ENCODE measurements at regions not wholly inside any gene's neighbourhood (a gene's known extent, or its start where the extent isn't known, plus 50 kb on each side); places are given as distances from the start of the nearest gene placed in this dataset.

GRCh38 chr12:125451408-125451807 is 386.2 kb downstream of the AACS start:
- intact Hi-C loops (cut with DNase I) = no loop called here
- DNase-seq (no peak), ATAC-seq (no peak)

GRCh38 chr12:125453751-125454150 is 388.5 kb downstream of the AACS start:
- DNase-seq (no peak), ATAC-seq (no peak)
- intact Hi-C loops (cut with DNase I) = no loop called here

- DNase-seq (no peak), ATAC-seq (no peak)
- intact Hi-C loops (cut with DNase I) = no loop called here
These were observed 389.1 kb downstream of the AACS start for GRCh38 chr12:125454291-125454690.

- intact Hi-C loops (cut with DNase I) = no loop called here
- ATAC-seq (no peak), DNase-seq (no peak)
These were observed 389.7 kb downstream of the AACS start for GRCh38 chr12:125454786-125455480.

- intact Hi-C loops (cut with DNase I) = no loop called here
- DNase-seq = no peak
- no peak for ATAC-seq
These were observed 390.3 kb downstream of the AACS start for GRCh38 chr12:125455556-125455955.

- no peak for DNase-seq
- intact Hi-C loops (cut with DNase I) = no loop called here
- no peak for ATAC-seq
These were observed 393.5 kb downstream of the AACS start for GRCh38 chr12:125458552-125459268.

- DNase-seq = no peak
- no peak for ATAC-seq
- intact Hi-C loops (cut with DNase I) = no loop called here
These were observed 396.6 kb downstream of the AACS start for GRCh38 chr12:125461831-125462230.

- ATAC-seq (no peak), DNase-seq (no peak)
- intact Hi-C loops (cut with DNase I) = no loop called here
These were observed 398.2 kb downstream of the AACS start for GRCh38 chr12:125463386-125463785.

- no peak for DNase-seq
- intact Hi-C loops (cut with DNase I) = no loop called here
These were observed 402.1 kb downstream of the AACS start for GRCh38 chr12:125467363-125467762.

GRCh38 chr12:125469683-125470082 is 404.4 kb downstream of the AACS start:
- intact Hi-C loops (cut with DNase I) = no loop called here
- ATAC-seq (no peak), DNase-seq (no peak)

More at GRCh38 chr12:125467363-125467762, 402.1 kb downstream of the AACS start:
- no peak for ATAC-seq

- ATAC-seq = no peak
- intact Hi-C loops (cut with DNase I) = no loop called here
- no peak for DNase-seq
These were observed 405.9 kb downstream of the AACS start for GRCh38 chr12:125470838-125471783.

- ATAC-seq (no peak), DNase-seq (no peak)
- intact Hi-C loops (cut with DNase I) = no loop called here
These were observed 408.3 kb downstream of the AACS start for GRCh38 chr12:125473501-125473900.

- ATAC-seq = no peak
- intact Hi-C loops (cut with DNase I) = no loop called here
These were observed 422.1 kb downstream of the AACS start for GRCh38 chr12:125487336-125487735.

GRCh38 chr12:125491553-125491952 is 426.3 kb downstream of the AACS start:
- no peak for ATAC-seq
- DNase-seq = no peak
- intact Hi-C loops (cut with DNase I) = no loop called here

More at GRCh38 chr12:125487336-125487735, 422.1 kb downstream of the AACS start:
- DNase-seq = no peak

GRCh38 chr12:125492354-125493270 is 427.4 kb downstream of the AACS start:
- no peak for ATAC-seq
- no peak for DNase-seq
- intact Hi-C loops (cut with DNase I) = no loop called here

GRCh38 chr12:125493704-125494308 is 428.6 kb downstream of the AACS start:
- DNase-seq (no peak), ATAC-seq (no peak)
- intact Hi-C loops (cut with DNase I) = no loop called here

- intact Hi-C loops (cut with DNase I) = no loop called here
- DNase-seq (no peak), ATAC-seq (no peak)
These were observed 437.9 kb downstream of the AACS start for GRCh38 chr12:125503128-125503527.

GRCh38 chr12:125509195-125509594 is 444.0 kb downstream of the AACS start:
- intact Hi-C loops (cut with DNase I) = no loop called here
- no peak for ATAC-seq
- DNase-seq = no peak
